Left ventricle myocardium inferior (tissue), 1 donor: ENCODE measurements at regions not wholly inside any gene's neighbourhood (a gene's known extent, or its start where the extent isn't known, plus 50 kb on each side); places are given as distances from the start of the nearest gene placed in this dataset.
"Not testable (repeated sequence)": the region's sequence is repeated elsewhere in the genome, so short reads cannot be mapped to it uniquely, and the experiment has no call there.

Experiments
- DNase-seq: peaks from one replicate; pipeline ENCODE4 v3.0.0-alpha.2; 2020
- H3K27ac ChIP-seq: fragments of 200-600 bp; replicated peaks from 2 replicates; pipeline ENCODE4 v1.8.0; 2021
- H3K27me3 ChIP-seq: fragments of 200-600 bp; 2 replicates; pipeline ENCODE4 v1.8.0; 2021; ENCODE audit warnings: low read depth
- H3K36me3 ChIP-seq: fragments of 200-600 bp; 2 replicates; pipeline ENCODE4 v1.8.0; 2021
- H3K4me1 ChIP-seq: fragments of 200-600 bp; 2 replicates; pipeline ENCODE4 v1.8.0; 2021
- H3K4me3 ChIP-seq: fragments of 200-600 bp; 2 replicates; pipeline ENCODE4 v1.8.0; 2021; ENCODE audit warnings: mild to moderate bottlenecking, moderate library complexity
- H3K9me3 ChIP-seq: fragments of 200-600 bp; replicated peaks from 2 replicates; pipeline ENCODE4 v1.8.0; 2021
- CTCF ChIP-seq: fragments of 200-600 bp; IDR thresholded peaks from 2 replicates; pipeline ENCODE4 v1.8.0; 2021; ENCODE audit warnings: antibody characterized with exemption, mild to moderate bottlenecking, borderline replicate concordance
- intact Hi-C: fragments of 100-400 bp; cut with micrococcal nuclease; formaldehyde crosslinking; loops from one replicate; pipeline ENCODE4 v1.11.0; 2022
- donor health status: DM: no; HTN: yes; CAD: no; lungs with severe emphysema.

GRCh38 chr5:130836729-130837649 lies 328.1 kb downstream of the HINT1 start:
- H3K4me3 ChIP-seq, result peak overlapping the region; percentile 47
- H3K4me1 ChIP-seq, result no peaks in the 10 kb centered on the region
- H3K9me3 ChIP-seq, result peaks cover 26% of the 10 kb centered on the region
- DNase-seq, result no peak
- no peaks in the 10 kb centered on the region for H3K36me3 ChIP-seq
- intact Hi-C loops, result no loop called here
- H3K27me3 ChIP-seq, result no peaks in the 10 kb centered on the region
- no peak for TF ChIP-seq CTCF
- H3K27ac ChIP-seq, result no peak overlapping the region

DNA sequence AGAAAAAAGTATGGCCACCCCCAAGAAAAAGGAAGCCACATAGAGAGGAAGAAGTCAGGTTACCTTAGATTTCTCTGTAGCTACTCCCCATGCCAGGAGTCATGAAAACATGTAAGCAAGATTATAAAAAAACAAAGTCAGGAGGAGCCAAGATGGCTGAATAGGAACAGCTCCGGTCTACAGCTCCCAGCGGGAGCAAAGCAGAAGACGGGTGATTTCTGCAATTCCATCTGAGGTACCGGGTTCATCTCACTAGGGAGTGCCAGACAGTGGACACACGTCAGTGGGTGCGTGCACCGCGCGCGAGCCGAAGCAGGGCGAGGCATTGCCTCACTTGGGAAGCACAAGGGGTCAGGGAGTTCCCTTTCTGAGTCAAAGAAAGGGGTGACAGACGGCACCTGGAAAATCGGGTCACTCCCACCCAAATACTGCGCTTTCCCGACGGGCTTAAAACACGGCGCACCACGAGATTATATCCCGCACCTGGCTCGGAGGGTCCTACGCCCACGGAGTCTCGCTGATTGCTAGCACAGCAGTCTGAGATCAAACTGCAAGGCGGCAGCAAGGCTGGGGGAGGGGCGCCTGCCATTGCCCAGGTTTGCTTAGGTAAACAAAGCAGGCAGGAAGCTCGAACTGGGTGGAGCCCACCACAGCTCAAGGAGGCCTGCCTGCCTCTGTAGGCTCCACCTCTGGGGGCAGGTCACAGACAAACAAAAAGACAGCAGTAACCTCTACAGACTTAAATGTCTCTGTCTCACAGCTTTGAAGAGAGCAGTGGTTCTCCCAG lies 347.3 kb downstream of the HINT1 start:
- DNase-seq, H3K4me3 ChIP-seq: not testable (repeated sequence)

DNA sequence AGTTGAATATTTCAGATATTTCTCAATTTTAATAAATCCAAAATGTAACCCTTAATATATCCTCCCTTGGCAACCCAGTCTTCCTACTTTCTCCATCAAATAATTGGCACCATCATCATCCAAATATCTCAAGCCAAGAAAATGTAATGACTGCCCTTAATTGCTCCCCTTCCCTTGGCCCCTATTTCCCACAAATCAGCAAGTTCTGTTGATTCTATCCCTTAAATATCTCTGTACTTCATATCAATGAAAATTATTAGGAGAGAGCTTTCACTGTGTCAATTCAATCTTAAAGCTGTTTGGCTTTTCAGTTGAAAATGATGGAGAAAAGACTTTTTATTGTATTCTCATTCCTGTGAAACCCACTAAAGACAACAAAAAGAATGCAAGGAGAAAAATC lies 349.8 kb downstream of the HINT1 start:
- no peaks in the 10 kb centered on the region for H3K4me1 ChIP-seq
- DNase-seq, result no peak
- H3K27me3 ChIP-seq, result no peaks in the 10 kb centered on the region
- no peaks in the 10 kb centered on the region for H3K36me3 ChIP-seq
- no peaks in the 10 kb centered on the region for H3K9me3 ChIP-seq
- intact Hi-C loops, result no loop called here
- H3K27ac ChIP-seq, result no peak overlapping the region
- no peak for TF ChIP-seq CTCF
- H3K4me3 ChIP-seq, result no peak overlapping the region

More for the DNA sequence above, 347.3 kb downstream of the HINT1 start:
- H3K4me1 ChIP-seq, H3K9me3 ChIP-seq, intact Hi-C loops, H3K27me3 ChIP-seq, H3K27ac ChIP-seq, H3K36me3 ChIP-seq: not testable (repeated sequence)

DNA sequence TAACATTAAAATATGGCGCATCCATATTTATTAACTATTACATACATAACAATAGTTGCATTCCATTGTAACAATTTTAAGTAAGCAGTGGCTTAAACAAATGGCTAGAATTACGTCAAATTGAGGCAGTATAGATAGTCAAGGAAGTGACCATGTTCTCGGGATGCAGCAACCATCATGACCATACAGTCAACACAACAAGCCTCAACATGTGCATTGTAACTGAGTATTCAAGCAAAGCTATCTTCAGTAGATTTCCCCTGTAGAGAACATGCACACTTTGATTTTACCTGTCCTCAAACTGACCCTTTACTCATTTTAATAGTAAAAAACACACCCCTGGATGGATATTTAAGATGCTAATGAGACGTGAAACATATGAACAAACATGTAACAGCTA lies 356.4 kb downstream of the HINT1 start:
- intact Hi-C loops, result no loop called here
- H3K27me3 ChIP-seq, result no peaks in the 10 kb centered on the region
- H3K36me3 ChIP-seq, result no peaks in the 10 kb centered on the region
- H3K9me3 ChIP-seq, result no peaks in the 10 kb centered on the region
- TF ChIP-seq CTCF, result no peak
- H3K4me1 ChIP-seq, result no peaks in the 10 kb centered on the region
- H3K27ac ChIP-seq, result no peak overlapping the region
- no peak for DNase-seq
- no peak overlapping the region for H3K4me3 ChIP-seq

GRCh38 chr5:130805648-130806047 lies 359.4 kb downstream of the HINT1 start:
- Histone ChIP-seq H3K27ac (no peak overlapping the region), H3K36me3 (no peaks in the 10 kb centered on the region), H3K9me3 (peaks cover 15% of the 10 kb centered on the region), H3K4me1 (no peaks in the 10 kb centered on the region), H3K4me3 (no peak overlapping the region), H3K27me3 (no peaks in the 10 kb centered on the region)
- DNase-seq, result no peak
- TF ChIP-seq CTCF, result no peak
- intact Hi-C loops, result no loop called here

DNA sequence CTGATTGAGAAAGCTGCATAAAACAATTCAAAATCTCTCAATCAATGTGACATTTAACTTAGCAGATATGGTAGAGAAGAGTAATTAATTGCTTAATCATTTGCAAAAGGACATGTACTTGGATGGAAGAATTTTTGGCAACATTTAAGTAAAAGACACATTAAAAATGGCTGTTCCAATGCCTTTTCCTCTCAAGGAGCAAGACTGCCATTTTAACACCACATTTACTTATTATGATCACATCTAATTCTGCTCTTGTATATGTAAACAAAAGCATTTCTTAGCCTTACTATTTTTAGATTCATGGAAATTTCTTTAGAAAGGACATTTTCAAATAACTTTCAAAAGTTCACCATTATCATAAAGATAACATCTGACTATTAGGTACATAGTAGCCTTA lies 360.0 kb downstream of the HINT1 start:
- H3K9me3 ChIP-seq, result peaks cover 20% of the 10 kb centered on the region
- H3K27me3 ChIP-seq, result no peaks in the 10 kb centered on the region
- intact Hi-C loops, result no loop called here
- no peak overlapping the region for H3K27ac ChIP-seq
- H3K36me3 ChIP-seq, result no peaks in the 10 kb centered on the region
- H3K4me1 ChIP-seq, result no peaks in the 10 kb centered on the region
- TF ChIP-seq CTCF, result no peak
- H3K4me3 ChIP-seq, result no peak overlapping the region
- DNase-seq, result no peak
